H1 (cell line): ENCODE measurements at regions not wholly inside any gene's neighbourhood (a gene's known extent, or its start where the extent isn't known, plus 50 kb on each side); places are given as distances from the start of the nearest gene placed in this dataset.

Experiments
- TCF12 ChIP-seq: IDR thresholded peaks from 2 replicates; pipeline ENCODE4 v1.6.1; 2011; ENCODE audit warnings: low read depth, mild to moderate bottlenecking, low read length
- ZNF274 ChIP-seq: IDR thresholded peaks from 2 replicates; pipeline ENCODE4 v1.7.0; 2012; ENCODE audit warnings: low read length, borderline replicate concordance; ENCODE audit errors: extremely low read depth
- TF ChIP-seq, protein P1 (sequence below): fragments of 300-600 bp; sonication (generic); IDR thresholded peaks from 2 replicates; pipeline ENCODE4 v1.7.1; 2012; ENCODE audit warnings: low read length, moderate library complexity, mild to moderate bottlenecking, inconsistent platforms; ENCODE audit not compliant: insufficient replicate concordance

DNA sequence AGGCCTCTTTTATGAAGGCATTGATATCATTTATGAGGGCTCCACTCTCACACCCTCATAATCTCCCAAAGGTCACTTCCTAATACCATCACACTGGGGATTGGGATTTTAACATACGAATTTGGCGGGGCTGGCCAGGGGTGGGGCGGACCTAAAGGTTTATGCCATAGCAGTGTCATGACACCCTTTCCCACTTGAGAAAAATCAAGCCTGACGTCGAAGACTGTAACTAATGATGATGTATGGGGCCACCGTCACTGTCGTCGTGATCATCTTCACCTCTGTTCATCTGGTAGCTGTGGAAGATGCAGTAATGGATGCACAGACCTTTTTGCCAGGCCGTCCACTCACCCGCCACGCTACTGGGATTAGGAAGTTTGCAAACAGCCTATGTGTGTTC lies 912.1 kb downstream of the TBC1D22A start (continued):
- TF ChIP-seq, protein P1, sequence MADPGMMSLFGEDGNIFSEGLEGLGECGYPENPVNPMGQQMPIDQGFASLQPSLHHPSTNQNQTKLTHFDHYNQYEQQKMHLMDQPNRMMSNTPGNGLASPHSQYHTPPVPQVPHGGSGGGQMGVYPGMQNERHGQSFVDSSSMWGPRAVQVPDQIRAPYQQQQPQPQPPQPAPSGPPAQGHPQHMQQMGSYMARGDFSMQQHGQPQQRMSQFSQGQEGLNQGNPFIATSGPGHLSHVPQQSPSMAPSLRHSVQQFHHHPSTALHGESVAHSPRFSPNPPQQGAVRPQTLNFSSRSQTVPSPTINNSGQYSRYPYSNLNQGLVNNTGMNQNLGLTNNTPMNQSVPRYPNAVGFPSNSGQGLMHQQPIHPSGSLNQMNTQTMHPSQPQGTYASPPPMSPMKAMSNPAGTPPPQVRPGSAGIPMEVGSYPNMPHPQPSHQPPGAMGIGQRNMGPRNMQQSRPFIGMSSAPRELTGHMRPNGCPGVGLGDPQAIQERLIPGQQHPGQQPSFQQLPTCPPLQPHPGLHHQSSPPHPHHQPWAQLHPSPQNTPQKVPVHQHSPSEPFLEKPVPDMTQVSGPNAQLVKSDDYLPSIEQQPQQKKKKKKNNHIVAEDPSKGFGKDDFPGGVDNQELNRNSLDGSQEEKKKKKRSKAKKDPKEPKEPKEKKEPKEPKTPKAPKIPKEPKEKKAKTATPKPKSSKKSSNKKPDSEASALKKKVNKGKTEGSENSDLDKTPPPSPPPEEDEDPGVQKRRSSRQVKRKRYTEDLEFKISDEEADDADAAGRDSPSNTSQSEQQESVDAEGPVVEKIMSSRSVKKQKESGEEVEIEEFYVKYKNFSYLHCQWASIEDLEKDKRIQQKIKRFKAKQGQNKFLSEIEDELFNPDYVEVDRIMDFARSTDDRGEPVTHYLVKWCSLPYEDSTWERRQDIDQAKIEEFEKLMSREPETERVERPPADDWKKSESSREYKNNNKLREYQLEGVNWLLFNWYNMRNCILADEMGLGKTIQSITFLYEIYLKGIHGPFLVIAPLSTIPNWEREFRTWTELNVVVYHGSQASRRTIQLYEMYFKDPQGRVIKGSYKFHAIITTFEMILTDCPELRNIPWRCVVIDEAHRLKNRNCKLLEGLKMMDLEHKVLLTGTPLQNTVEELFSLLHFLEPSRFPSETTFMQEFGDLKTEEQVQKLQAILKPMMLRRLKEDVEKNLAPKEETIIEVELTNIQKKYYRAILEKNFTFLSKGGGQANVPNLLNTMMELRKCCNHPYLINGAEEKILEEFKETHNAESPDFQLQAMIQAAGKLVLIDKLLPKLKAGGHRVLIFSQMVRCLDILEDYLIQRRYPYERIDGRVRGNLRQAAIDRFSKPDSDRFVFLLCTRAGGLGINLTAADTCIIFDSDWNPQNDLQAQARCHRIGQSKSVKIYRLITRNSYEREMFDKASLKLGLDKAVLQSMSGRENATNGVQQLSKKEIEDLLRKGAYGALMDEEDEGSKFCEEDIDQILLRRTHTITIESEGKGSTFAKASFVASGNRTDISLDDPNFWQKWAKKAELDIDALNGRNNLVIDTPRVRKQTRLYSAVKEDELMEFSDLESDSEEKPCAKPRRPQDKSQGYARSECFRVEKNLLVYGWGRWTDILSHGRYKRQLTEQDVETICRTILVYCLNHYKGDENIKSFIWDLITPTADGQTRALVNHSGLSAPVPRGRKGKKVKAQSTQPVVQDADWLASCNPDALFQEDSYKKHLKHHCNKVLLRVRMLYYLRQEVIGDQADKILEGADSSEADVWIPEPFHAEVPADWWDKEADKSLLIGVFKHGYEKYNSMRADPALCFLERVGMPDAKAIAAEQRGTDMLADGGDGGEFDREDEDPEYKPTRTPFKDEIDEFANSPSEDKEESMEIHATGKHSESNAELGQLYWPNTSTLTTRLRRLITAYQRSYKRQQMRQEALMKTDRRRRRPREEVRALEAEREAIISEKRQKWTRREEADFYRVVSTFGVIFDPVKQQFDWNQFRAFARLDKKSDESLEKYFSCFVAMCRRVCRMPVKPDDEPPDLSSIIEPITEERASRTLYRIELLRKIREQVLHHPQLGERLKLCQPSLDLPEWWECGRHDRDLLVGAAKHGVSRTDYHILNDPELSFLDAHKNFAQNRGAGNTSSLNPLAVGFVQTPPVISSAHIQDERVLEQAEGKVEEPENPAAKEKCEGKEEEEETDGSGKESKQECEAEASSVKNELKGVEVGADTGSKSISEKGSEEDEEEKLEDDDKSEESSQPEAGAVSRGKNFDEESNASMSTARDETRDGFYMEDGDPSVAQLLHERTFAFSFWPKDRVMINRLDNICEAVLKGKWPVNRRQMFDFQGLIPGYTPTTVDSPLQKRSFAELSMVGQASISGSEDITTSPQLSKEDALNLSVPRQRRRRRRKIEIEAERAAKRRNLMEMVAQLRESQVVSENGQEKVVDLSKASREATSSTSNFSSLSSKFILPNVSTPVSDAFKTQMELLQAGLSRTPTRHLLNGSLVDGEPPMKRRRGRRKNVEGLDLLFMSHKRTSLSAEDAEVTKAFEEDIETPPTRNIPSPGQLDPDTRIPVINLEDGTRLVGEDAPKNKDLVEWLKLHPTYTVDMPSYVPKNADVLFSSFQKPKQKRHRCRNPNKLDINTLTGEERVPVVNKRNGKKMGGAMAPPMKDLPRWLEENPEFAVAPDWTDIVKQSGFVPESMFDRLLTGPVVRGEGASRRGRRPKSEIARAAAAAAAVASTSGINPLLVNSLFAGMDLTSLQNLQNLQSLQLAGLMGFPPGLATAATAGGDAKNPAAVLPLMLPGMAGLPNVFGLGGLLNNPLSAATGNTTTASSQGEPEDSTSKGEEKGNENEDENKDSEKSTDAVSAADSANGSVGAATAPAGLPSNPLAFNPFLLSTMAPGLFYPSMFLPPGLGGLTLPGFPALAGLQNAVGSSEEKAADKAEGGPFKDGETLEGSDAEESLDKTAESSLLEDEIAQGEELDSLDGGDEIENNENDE = no peak
- TF ChIP-seq TCF12 (no peak), ZNF274 (no peak)
- TF ChIP-seq, all 59 proteins: peak for 0
